HG03354 (cell line): ENCODE measurements at regions not wholly inside any gene's neighbourhood (a gene's known extent, or its start where the extent isn't known, plus 50 kb on each side); places are given as distances from the start of the nearest gene placed in this dataset.

ENCODE experiments used
- ATAC-seq: cut with Tn5 transposase; IDR thresholded peaks from one replicate; pipeline ENCODE4 v1.9.1; 2021; ENCODE audit warnings: mild to moderate bottlenecking; ENCODE audit not compliant: unreplicated experiment, poor library complexity, severe bottlenecking

GRCh38 chr7:132677918-132678317 is 101.6 kb upstream of the PLXNA4 start:
- ATAC-seq = no peak

DNA sequence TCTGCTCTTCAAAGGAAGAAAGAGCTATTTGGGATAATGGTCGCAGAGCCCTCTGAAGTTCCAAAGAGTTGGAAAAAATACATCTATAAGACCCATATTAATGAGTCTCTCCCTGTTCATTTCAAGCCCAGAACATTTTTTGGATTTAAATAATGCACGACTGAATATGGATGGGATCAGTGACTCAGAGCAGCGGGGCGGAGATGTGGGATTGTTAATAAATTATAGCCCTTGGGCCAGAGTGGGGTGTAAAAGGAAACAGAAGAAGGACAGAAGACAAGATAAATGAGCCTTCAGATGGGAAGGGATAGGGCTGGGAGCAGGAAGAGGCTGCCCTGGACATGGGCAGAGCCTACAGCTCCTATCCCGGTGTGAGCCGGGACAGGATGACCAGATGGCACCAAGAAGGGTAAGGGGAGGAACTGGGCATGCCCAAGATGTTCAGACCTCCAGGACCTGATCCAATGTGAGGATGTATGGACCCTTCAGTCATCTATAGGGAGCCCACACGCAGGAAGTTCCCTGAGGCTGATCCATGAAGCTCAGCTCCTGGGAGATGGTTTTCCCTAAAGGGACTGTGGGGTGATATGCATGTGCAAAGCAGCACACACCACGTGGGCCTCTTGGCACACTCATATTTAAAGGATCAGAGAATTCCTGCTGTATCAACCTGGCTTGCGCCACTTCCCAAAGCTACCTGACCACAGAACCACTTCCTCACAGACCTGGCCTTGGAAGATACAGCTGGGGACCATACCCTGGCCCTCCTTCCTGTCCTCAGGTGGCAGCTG is 96.1 kb upstream of the PLXNA4 start:
- ATAC-seq = no peak

DNA sequence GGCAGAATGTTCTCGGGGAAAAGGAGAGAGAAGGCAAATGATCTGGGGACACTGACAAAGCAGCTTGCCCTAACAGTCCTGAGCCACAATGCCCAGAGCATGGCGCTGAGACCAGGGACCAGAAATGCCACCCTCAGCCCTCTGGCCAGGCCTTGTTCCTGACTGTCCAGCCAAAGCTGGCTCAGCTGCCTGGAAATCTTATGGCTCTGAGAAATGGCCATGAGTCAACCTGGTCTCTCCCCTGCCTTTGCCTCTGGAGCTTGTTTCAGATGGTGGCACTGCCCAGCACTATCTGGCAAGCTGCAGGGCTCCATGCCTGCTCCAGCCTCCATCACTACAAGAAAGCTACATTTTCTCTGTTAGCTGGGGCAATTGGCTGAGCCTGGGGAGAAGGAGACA is 90.5 kb upstream of the PLXNA4 start:
- no peak for ATAC-seq

GRCh38 chr7:132666071-132666773 is 90.0 kb upstream of the PLXNA4 start:
- peak; percentile 58 for ATAC-seq

DNA sequence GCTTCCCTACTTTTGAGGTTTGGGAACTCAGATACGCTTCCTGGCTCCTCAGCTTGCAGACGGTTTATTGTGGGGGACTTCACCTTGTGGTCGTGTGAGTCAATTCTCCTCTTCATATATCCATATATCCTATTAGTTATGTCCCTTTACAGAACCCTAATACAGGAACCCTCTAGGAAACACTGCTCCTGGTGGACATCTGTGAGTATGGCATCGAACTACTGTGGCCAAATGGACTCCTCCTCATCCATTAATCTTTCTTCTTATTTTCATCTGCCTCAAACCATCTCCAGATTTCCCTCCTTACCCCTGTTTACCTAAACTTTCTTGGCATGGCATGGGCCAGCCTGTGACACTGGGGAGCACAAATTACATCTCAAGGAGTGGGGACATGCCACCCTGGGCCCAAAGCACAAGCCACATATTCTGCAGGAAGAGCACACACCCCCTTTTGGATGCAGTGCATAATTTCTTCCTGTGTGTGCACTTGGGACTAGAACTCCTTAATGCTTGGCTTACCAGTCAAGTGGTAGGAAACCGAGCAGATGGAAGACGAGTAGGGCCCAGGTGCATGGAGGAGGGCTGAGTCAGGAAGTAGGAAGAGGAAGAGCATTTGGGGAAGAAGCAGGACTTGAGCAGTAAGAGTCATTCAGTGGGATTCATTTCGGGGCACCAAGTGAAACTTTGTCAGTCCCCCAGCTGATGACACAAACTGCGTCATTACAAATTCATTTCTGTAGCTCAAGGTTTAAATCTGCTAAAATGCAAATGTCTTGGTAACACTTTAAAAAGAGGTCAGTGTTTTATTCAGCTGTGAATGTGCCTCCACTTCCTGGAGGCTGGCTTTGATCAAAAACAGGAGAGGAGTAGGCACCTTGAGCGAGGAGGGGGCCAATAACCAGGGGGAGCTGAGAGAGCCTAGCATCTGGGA is 80.8 kb upstream of the PLXNA4 start:
- ATAC-seq = peak; percentile 36

GRCh38 chr7:132656341-132656740 is 80.1 kb upstream of the PLXNA4 start:
- no peak for ATAC-seq

- ATAC-seq = peak; percentile 36
Observed at GRCh38 chr7:132655131-132655727, 79.0 kb upstream of the PLXNA4 start.

GRCh38 chr7:132654150-132654549 is 77.9 kb upstream of the PLXNA4 start:
- ATAC-seq = peak; percentile 71

DNA sequence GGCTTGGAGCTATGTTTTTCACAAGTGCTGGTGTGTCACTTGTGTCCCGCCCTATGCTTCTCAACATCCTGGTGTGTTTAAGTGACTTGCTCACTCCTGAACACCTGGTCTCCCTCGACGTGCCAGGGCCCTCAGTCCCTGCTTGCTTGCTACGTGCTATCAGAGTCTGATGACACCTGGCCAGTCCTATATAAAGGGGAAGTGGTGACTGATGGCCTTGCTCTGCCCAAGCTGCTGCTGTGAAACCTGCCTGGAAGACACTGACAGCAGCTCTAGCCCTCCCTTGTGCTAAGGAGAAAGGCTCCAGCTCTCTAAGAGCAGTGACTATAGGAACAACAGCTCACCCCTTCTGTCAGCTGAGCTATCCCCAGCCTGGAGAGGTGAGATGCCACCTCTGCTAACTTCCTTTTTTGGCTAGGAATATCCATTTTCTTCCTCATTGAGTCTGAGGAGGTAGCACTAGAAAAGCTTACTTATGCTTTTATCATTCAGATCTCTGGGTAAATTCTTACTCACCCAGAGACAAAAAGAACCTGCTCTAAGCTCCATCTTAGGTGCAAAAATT is 77.2 kb upstream of the PLXNA4 start:
- peak; percentile 54 for ATAC-seq

- no peak for ATAC-seq
Observed at GRCh38 chr7:132652507-132652906, 76.2 kb upstream of the PLXNA4 start.

GRCh38 chr7:132650498-132650897 is 74.2 kb upstream of the PLXNA4 start:
- no peak for ATAC-seq

DNA sequence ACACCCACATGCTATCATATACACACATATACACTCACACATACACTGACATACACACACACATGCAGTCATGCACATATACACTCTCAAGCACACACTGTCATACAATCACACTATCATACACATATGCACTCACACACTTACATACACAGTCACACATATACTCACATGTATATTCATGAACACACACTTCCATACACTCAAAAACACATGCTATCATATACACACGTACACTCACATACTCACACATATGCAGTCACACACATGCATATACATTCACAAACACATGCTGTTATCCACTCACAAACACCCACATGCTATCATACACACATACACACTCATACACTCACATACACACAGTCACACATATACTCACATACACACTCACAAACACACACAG is 71.0 kb upstream of the PLXNA4 start:
- ATAC-seq = no peak

DNA sequence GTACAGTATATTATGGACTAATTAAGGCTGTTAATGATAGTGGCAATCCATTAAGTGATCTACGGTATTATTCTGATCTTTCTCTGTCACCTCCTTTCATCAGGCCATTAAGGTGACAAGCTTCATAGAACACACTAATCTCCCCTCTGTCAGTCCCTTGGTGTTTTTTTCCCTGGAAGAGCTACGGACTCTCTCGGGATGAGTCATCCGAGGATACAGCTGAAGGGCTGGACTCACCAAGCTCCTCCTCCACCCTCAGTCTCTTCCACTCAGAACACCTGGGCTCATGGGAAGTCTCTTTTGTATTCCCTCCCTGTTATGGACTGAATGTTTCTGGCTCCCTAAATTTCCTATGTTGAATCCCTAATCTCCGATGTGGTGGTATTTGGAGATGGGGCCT is 69.8 kb upstream of the PLXNA4 start:
- ATAC-seq = no peak

- ATAC-seq = no peak
Observed at GRCh38 chr7:132643302-132643701, 67.0 kb upstream of the PLXNA4 start.

DNA sequence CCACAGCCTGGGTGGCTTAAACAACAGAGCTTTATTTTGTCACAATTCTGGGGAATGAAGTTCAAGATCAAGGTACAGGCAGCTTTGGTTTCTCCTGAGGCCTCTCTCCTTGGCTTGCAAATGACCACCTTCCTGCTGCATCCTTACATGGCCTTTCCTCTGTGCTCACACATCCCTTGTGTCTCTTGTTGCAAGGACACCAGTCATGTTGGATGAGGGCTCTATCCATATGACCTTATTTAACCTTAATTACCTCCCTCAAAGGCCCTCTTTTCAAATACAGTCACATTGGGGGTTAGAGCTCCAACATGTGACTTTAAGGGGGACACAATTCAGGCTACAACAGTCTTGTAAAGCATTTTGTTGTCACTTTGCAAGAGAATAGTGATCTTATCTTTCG is 65.0 kb upstream of the PLXNA4 start:
- no peak for ATAC-seq

DNA sequence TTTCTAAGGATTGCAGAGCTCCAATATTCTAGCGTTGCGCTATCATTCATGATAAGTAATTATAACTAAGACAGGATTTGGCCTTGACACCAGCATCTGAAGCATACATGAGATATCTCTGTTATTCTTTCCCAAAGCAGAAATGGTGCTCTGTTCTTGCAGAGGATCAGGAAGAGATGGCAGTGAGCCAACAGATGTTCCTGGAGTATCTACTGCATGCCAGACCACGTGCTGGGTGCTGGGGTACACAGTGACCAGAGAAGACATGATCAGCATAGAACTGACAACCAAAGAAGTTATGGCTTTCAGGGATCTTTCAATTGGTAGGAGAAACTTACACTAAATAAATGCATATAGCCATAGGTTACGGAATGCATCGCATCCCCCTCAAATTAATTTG is 63.7 kb upstream of the PLXNA4 start:
- ATAC-seq = no peak

- no peak for ATAC-seq
Observed at GRCh38 chr7:132638000-132638399, 61.7 kb upstream of the PLXNA4 start.

- no peak for ATAC-seq
Observed at GRCh38 chr7:132636581-132636980, 60.3 kb upstream of the PLXNA4 start.

DNA sequence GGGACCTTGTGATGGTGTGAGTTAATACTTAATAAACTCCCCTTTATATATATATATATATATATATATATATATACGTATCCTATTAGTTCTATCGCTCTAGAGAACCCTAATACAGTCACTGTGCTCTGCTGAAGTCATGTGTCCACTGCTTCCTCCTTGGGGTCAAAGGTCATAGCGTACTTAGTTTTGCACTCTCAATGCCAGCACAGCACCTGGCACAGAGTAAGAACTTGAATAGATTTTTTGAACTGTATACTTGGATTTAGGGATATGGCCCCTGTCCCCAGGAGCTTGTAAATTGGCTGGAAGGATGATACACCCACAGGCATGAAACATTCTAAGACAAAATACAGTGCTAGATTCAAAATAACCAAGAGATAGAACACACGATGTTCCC is 58.9 kb upstream of the PLXNA4 start:
- no peak for ATAC-seq

GRCh38 chr7:132630834-132631233 is 54.6 kb upstream of the PLXNA4 start:
- ATAC-seq = no peak
